Lower leg skin (tissue), 3 donors: ENCODE measurements at regions not wholly inside any gene's neighbourhood (a gene's known extent, or its start where the extent isn't known, plus 50 kb on each side); places are given as distances from the start of the nearest gene placed in this dataset.

ENCODE experiments used
- CTCF ChIP-seq, 3 donors: fragments of 450-650 bp; IDR thresholded peaks; one replicate each; pipeline ENCODE4 v1.5.1; 2016; ENCODE audit warnings: antibody characterized with exemption in 3 of 3, mild to moderate bottlenecking in 3 of 3, moderate library complexity in 2 of 3
- POLR2A ChIP-seq, 2 donors: fragments of 450-650 bp; IDR thresholded peaks; one replicate each; pipeline ENCODE4 v1.6.1; 2016 to 2017; ENCODE audit warnings: antibody characterized with exemption in 2 of 2, mild to moderate bottlenecking in 1 of 2, moderate library complexity in 1 of 2

- TF ChIP-seq CTCF (IDR thresholded peaks at IDR 0.05), result no peak
- no peak for TF ChIP-seq POLR2A (IDR thresholded peaks at IDR 0.05)
Observed at GRCh38 chr11:29781268-29781667, 235.6 kb downstream of the KCNA4 start.
